ENCODE measurements at regions not wholly inside any gene's neighbourhood (a gene's known extent, or its start where the extent isn't known, plus 50 kb on each side); places are given as distances from the start of the nearest gene placed in this dataset.
"Not testable (repeated sequence)": the region's sequence is repeated elsewhere in the genome, so short reads cannot be mapped to it uniquely, and the experiment has no call there.

DNA sequence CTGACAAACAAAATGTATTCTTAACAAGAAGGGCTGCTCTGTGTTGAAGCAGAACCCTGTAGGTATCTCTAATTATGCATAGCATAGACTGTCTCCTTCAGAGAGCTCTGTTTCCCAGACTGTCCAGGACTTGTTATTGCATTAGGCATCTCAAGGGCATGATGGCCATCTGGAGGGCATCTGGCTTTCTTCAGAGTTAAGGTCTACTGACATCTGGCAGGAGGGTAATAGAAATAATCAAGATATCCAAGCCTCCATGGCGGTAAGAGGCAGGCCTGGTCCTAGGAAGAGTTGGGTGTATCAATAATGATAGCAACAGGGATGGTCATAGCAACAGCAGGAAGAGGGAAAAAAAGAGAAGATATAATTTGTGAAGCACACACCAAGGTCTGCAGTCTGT, 161.2 kb downstream of the TTC8 start:
- DNase-seq (ENCODE audit: low spot score), result no peak

- peak; percentile 30 for DNase-seq (ENCODE audit: low spot score)
Observed at GRCh38 chr14:88986146-88986841, 161.8 kb downstream of the TTC8 start.

DNA sequence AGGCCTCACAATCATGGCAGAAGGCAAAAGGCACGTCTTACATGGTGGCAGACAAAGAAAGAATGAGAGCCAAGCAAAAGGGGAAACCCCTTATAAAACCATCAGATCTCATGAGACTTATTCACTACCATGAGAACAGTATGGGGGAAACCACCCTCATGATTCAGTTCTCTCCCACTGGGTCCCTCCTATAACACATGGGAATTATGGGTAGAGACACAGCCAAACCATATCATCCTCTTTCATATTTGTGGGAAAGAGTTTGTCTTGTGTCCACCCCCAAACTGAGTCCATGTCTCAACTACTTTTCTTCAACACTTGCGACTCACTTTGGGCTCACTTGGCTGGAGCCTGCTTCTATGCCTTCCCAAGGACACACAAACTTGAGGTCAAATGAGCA, 162.5 kb downstream of the TTC8 start:
- not testable (repeated sequence) for DNase-seq (ENCODE audit: low spot score)

- DNase-seq (ENCODE audit: low spot score), result no peak
Observed at GRCh38 chr14:88987516-88987915, 163.1 kb downstream of the TTC8 start.

GRCh38 chr14:88989911-88990310, 165.5 kb downstream of the TTC8 start:
- no peak for DNase-seq (ENCODE audit: low spot score)

GRCh38 chr14:88990856-88991255, 166.4 kb downstream of the TTC8 start:
- DNase-seq (ENCODE audit: low spot score), result no peak

DNA sequence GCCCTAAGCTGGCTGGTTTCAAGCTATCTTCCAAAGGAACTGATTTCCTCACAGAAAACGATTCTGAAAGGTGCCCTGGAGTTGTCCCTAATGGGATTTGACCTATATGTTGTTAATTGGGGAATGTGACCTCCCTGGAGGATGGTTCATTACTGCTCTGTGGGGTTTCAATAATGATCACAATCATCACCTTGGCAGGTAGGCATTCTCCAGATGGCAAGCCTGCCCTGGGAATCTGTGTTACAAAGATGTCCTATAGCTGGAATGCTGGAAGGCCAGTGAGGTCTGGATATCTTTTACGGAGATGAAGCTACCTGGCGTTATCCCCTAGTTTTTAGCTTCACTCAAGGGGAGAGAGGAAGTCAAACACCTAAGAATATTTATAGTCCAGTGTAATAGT, 167.6 kb downstream of the TTC8 start:
- DNase-seq (ENCODE audit: low spot score), result no peak

DNA sequence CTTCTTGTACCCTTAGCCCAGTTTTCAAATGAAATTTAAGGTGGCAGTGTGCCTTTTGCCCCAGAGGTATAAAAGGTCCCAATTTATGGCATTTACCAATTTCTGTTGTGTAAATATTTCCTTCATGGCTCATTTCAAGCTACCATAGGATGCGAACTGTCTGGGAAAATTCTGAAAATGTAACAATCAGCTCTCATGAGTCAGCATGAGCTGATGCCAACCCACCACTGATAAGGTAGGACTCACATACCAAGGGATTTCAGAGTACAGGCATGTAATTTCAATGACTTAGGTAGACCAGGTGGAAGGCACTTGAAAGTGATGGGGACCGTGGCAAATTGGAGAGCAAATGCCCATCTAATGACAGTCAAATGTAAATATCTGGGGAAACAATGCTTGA, 169.5 kb downstream of the TTC8 start:
- no peak for DNase-seq (ENCODE audit: low spot score)

GRCh38 chr14:88995437-88996198, 171.2 kb downstream of the TTC8 start:
- DNase-seq (ENCODE audit: low spot score), result peak; percentile 66

DNA sequence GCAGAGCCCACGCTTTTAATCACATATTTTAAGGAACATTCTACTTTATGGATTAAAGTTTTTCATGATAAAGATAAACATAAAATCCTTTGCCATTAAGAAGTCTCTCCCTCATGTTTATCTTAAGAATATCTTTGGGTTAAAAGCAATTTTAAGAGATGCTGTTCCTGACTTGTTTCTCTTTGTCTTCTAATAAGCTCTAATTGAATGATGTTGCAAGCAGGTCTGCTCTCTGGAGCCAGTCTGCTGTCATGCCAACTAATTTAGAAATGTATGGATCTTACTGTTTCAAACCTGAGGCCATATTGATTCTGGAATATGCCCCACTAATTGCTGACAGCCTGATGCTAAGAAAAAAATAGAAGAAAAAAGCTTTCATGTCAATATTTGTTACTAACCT, 173.6 kb downstream of the TTC8 start:
- no peak for DNase-seq (ENCODE audit: low spot score)

- no peak for DNase-seq (ENCODE audit: low spot score)
Observed at GRCh38 chr14:88999137-88999536, 174.7 kb downstream of the TTC8 start.

DNA sequence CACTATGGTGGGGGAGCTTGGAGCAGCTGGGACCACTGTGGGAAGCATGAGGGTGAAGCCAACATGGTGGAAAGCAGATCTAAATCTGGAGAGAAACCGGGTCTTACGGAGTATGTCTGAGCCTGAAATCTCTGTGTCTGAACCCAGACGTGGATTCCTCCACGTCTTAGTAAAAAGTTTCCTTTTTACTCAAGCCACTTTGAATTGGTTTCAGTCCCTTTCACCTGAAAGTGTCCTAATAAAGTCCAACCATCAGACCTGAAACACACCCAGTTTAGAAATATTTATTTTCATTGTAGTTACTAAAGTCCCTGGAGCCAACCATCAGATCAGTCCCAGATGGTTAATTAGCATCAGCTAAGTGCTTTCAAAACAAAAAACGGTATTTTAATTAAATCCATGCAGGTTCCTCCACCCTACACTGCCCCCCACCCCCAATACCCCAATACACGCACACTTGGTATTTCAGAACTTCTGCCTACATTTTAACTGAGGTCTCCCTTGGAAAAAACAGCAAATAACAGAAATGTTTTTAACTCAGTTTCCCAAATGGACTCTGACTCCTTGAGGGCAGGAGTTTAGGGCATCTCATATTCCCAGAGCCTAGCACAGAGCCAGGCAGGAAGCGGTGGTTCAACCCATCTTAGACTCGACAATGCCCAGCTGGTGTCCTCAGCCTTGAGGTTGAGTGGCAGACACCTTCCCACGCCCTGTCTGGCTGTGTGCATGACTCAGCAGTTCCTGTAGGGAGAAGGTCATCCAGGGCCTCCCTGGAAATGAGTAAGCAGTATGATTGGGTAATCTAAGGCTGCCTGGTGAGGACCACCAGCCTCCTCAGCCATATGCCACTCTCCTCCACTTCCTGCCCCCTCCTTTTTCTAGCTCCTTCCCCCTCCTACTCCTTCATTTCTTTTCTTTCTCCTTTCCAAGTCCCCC, 175.8 kb downstream of the TTC8 start:
- DNase-seq (ENCODE audit: low spot score), result peak; percentile 83

DNA sequence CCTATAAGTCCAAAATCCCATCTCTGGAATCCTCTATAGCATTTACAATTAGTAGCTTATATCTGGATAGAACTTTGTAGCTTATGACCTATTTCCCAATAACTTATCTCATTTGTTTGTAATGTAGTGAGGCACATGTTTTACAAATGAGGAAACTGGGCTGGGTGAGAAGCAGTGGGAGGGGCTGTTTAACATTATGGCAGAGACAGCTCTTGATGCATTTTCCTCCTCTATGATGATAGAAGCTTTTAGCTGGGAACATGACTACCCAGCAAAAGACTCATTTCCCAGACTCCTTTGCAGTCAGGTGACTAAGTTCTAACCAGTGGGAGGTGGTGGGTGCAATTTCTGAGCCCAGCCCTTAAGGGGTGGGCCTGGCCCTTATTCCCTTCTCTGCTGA, 179.7 kb downstream of the TTC8 start:
- DNase-seq (ENCODE audit: low spot score), result peak; percentile 20

DNA sequence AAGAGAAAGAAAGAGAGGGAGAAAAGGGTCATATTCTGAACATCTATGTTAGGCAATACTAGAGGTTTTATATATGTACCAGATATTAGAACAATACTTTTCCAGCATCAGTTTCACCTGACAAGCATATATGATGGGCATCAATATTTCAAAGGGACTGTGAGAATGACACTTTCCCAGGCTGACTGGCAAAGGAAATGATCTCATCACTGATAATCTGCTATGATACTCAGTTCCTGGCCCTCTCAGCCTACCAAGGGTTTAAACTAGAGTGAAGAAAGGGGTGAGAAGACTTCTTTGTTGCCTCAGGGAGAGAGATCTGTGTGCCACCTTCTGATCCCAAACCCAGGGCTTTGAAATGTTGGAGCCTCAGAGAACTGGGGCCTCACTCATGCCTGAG, 183.5 kb downstream of the TTC8 start:
- DNase-seq (ENCODE audit: low spot score), result no peak

GRCh38 chr14:89011355-89012281, 187.2 kb downstream of the TTC8 start:
- no peak for DNase-seq (ENCODE audit: low spot score)

DNA sequence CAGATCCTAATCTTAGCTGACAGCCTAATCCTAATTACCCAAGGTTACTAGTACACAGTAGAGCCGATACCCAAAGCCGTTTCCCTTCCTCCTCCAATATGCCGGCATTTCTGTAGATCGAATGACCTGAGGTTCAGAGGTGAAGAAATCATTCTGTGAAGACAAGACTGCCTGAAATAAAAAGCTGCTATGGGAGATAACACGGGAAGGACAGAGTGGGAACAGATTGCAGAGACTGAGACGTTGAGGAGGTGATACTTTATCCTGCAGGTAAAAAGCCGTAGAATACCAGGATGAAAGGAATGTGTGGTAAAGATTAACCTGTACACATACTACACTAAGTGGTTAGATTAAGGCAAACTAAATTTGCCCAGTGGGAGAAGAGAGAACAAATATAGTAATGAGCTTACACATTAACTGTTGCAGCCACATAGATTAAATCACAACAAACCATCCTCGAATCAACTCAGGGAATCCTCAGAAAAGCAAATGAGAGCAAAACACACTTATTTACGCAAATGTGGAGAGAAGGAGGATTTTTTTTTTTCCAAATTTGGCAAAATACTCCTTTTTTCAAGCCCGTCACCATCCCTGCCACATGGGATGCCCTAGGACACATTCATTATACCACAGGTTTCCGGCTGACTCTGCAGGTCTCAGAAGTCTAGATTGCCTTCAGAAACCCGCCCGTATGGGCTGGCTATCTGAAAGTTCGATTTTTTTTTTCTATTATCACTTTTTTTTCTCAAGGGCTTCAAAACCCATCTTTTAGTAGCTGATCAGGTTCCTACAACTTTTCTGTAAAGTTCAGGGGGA, 188.0 kb downstream of the TTC8 start:
- DNase-seq (ENCODE audit: low spot score), result no peak

DNA sequence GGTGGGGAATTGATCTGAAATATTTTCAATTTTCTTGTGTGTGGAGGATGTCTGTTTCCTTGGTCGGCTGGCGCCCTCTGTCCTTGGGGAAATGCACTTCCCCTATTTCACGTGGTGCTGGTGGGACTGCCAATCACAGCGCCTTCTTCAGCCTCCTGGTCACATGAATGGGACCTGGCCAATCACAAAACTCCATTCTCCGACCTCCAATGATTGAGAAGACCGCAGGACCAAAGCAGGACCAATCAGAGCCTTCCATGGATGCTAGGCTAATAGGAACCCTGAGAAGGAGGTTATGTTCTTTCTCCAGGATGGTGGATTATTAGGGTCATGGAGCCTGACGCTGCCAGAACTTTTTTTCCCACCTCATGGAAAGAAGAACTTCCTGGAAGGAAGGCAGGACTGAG, 188.7 kb downstream of the TTC8 start:
- DNase-seq (ENCODE audit: low spot score), result peak; percentile 31

DNA sequence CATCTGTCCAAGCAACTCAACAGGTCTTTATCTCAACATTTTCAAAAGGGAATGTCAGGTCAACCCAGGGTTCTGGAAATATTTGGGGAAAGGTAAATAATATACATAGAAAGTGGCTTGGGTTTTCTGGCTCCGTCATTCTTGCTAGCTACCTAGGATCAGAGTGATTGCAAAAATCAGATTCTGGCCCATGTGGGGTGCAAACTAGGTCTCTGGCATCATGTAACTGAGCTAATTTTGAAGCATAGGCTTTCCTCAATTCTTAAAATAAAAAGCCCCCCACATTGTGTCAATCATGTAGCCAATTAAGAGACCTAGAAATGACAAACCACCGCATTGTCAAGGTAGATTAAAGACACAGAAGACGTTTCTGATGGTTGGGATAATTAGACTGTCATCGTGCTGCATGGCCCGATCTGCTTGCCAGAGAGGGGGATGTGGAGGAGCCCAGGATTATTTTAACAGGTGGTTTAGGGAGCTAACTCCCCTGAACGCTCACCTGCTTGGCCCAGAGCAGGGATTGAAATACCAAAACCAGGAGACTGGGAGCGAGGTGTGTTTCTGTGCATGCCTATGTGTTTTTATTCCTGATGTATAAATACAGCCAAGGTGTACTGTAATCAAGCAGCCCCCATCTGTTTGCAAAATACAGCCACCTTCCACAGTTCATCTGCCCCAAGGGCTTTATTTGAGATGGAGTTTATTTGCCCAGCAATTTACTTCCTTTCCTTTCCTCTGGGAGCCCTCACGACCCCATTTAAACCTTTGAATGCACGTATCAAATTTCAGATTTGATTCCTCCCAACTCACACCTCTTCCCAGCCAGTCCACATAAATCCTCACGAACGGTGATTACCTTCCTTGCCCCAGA, 189.5 kb downstream of the TTC8 start:
- DNase-seq (ENCODE audit: low spot score), result no peak

DNA sequence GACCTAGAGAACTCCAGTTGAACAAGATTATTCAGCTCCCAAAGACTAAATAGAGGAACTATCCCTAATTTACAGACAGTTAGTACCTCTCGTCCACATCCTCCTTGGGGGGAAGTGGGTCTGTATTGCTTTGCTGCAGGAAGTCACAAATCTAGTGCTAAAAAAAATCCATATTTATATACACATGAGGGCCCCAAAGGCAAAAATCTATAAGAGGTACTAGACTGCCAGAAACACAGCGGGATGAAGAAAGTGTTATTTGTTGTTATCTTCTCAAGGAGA, 190.1 kb downstream of the TTC8 start:
- DNase-seq (ENCODE audit: low spot score), result no peak

GRCh38 chr14:89015016-89015415, 190.6 kb downstream of the TTC8 start:
- DNase-seq (ENCODE audit: low spot score), result no peak
